Nephron (organoid): ENCODE measurements at regions not wholly inside any gene's neighbourhood (a gene's known extent, or its start where the extent isn't known, plus 50 kb on each side); places are given as distances from the start of the nearest gene placed in this dataset.

ENCODE experiments used
- H3K27ac Mint-ChIP-seq, 3 experiments: 2 replicates each; pipeline ENCODE4 v1.8.0; 2020; ENCODE audit warnings: mixed read lengths in 3 of 3, mild to moderate bottlenecking in 2 of 3, moderate library complexity in 1 of 3
- H3K27me3 Mint-ChIP-seq: 2 replicates; pipeline ENCODE4 v1.8.0; 2021; ENCODE audit warnings: low read depth, mild to moderate bottlenecking, moderate library complexity, mixed read lengths
- H3K36me3 Mint-ChIP-seq: 2 replicates; pipeline ENCODE4 v1.8.0; 2020; ENCODE audit warnings: low read depth, mixed read lengths
- H3K4me1 Mint-ChIP-seq: 2 replicates; pipeline ENCODE4 v1.8.0; 2020; ENCODE audit warnings: mixed read lengths
- H3K4me3 Mint-ChIP-seq, 3 experiments: 2 replicates each; pipeline ENCODE4 v1.8.0; 2020; ENCODE audit warnings: mild to moderate bottlenecking in 3 of 3, mixed read lengths in 3 of 3, moderate library complexity in 2 of 3
- H3K9me3 Mint-ChIP-seq: 2 replicates; pipeline ENCODE4 v1.8.0; 2020; ENCODE audit warnings: mixed read lengths
- CTCF ChIP-seq, 3 experiments: fragments of 200-600 bp; sonication (generic); IDR thresholded peaks; one replicate each; pipeline ENCODE4 v1.5.0; 2021; ENCODE audit warnings: antibody characterized with exemption in 3 of 3; ENCODE audit not compliant: unreplicated experiment in 3 of 3

GRCh38 chr5:145110181-145110580, 725.0 kb downstream of the PRELID2 start:
- Mint-ChIP-seq H3K27me3 (no peaks in the 10 kb centered on the region), H3K4me1 (no peaks in the 10 kb centered on the region), H3K9me3 (no peaks in the 10 kb centered on the region), H3K4me3 (no peak overlapping the region), H3K36me3 (no peaks in the 10 kb centered on the region), H3K27ac (no peak overlapping the region)
- no peak for TF ChIP-seq CTCF (IDR thresholded peaks at IDR 0.05; ENCODE audit: unreplicated experiment in 3 of 3)

- Mint-ChIP-seq H3K9me3 (no peaks in the 10 kb centered on the region), H3K27ac (no peak overlapping the region)
Observed at GRCh38 chr5:145105384-145105783, 729.8 kb downstream of the PRELID2 start.

GRCh38 chr5:145104106-145104505, 731.0 kb downstream of the PRELID2 start:
- Mint-ChIP-seq H3K9me3 (no peaks in the 10 kb centered on the region), H3K27me3 (no peaks in the 10 kb centered on the region)
- no peak for TF ChIP-seq CTCF (IDR thresholded peaks at IDR 0.05; ENCODE audit: unreplicated experiment in 3 of 3)

More at GRCh38 chr5:145105384-145105783, 729.8 kb downstream of the PRELID2 start:
- TF ChIP-seq CTCF (IDR thresholded peaks at IDR 0.05; ENCODE audit: unreplicated experiment in 3 of 3) = no peak
- Mint-ChIP-seq H3K4me1 (no peaks in the 10 kb centered on the region), H3K4me3 (no peak overlapping the region), H3K27me3 (no peaks in the 10 kb centered on the region), H3K36me3 (no peaks in the 10 kb centered on the region)

GRCh38 chr5:145101246-145101645, 733.9 kb downstream of the PRELID2 start:
- H3K9me3 Mint-ChIP-seq = no peaks in the 10 kb centered on the region
- H3K27me3 Mint-ChIP-seq = no peaks in the 10 kb centered on the region
- H3K4me3 Mint-ChIP-seq = no peak overlapping the region
- H3K4me1 Mint-ChIP-seq = no peaks in the 10 kb centered on the region
- H3K36me3 Mint-ChIP-seq = no peaks in the 10 kb centered on the region
- no peak overlapping the region for H3K27ac Mint-ChIP-seq
- TF ChIP-seq CTCF (IDR thresholded peaks at IDR 0.05; ENCODE audit: unreplicated experiment in 3 of 3) = peak in 2 of 3 experiments; percentile 15 to 36

More at GRCh38 chr5:145104106-145104505, 731.0 kb downstream of the PRELID2 start:
- no peak overlapping the region for H3K4me3 Mint-ChIP-seq
- no peaks in the 10 kb centered on the region for H3K4me1 Mint-ChIP-seq
- H3K36me3 Mint-ChIP-seq = no peaks in the 10 kb centered on the region
- H3K27ac Mint-ChIP-seq = no peak overlapping the region

GRCh38 chr5:145090115-145090514, 745.0 kb downstream of the PRELID2 start:
- TF ChIP-seq CTCF (IDR thresholded peaks at IDR 0.05; ENCODE audit: unreplicated experiment in 3 of 3) = no peak
- Mint-ChIP-seq H3K27me3 (no peaks in the 10 kb centered on the region), H3K4me1 (no peaks in the 10 kb centered on the region), H3K9me3 (peaks cover 2% of the 10 kb centered on the region), H3K36me3 (no peaks in the 10 kb centered on the region), H3K4me3 (no peak overlapping the region), H3K27ac (no peak overlapping the region)

- Mint-ChIP-seq H3K9me3 (no peaks in the 10 kb centered on the region), H3K36me3 (no peaks in the 10 kb centered on the region), H3K4me3 (no peak overlapping the region), H3K27ac (no peak overlapping the region), H3K27me3 (no peaks in the 10 kb centered on the region), H3K4me1 (no peaks in the 10 kb centered on the region)
- TF ChIP-seq CTCF (IDR thresholded peaks at IDR 0.05; ENCODE audit: unreplicated experiment in 3 of 3) = no peak
Observed at GRCh38 chr5:145084834-145085233, 750.3 kb downstream of the PRELID2 start.
